ENCODE measurements at regions not wholly inside any gene's neighbourhood (a gene's known extent, or its start where the extent isn't known, plus 50 kb on each side); places are given as distances from the start of the nearest gene placed in this dataset.

- TF ChIP-seq CTCF (IDR thresholded peaks at IDR 0.05) (no peak), POLR2A (IDR thresholded peaks at IDR 0.05) (no peak)
Measured at GRCh38 chr2:7655629-7656028, 738.4 kb downstream of the RNF144A start.
